Vagina (tissue), 2 donors: ENCODE measurements at regions not wholly inside any gene's neighbourhood (a gene's known extent, or its start where the extent isn't known, plus 50 kb on each side); places are given as distances from the start of the nearest gene placed in this dataset.

Experiments
- DNase-seq, 2 donors: peaks; one replicate each; pipeline ENCODE4 v3.0.0-alpha.2; 2017; ENCODE audit errors: extremely low spot score in 2 of 2
- H3K27ac ChIP-seq: fragments of 200-600 bp; sonication (generic); one replicate; pipeline ENCODE4 v1.5.1; 2019
- H3K27me3 ChIP-seq: fragments of 200-600 bp; sonication (generic); one replicate; pipeline ENCODE4 v1.5.1; 2019
- H3K36me3 ChIP-seq, 2 donors: fragments of 200-600 bp; sonication (generic); one replicate each; pipeline ENCODE4 v1.5.1; 2017 to 2019
- H3K4me1 ChIP-seq: fragments of 200-600 bp; sonication (generic); one replicate; pipeline ENCODE4 v1.5.1; 2019
- H3K4me3 ChIP-seq, 2 donors: fragments of 200-600 bp; sonication (generic); 1 replicate in 1 of 2; 2 replicates in 1 of 2; pipeline ENCODE4 v1.5.1; 2016 to 2019
- H3K9me3 ChIP-seq: fragments of 200-600 bp; sonication (generic); one replicate; pipeline ENCODE4 v1.5.1; 2019
- CTCF ChIP-seq, 3 experiments: fragments of 450-650 bp in 2 of 3; fragments of 200-600 bp in 1 of 3; sonication (generic) in 1 of 3; IDR thresholded peaks; one replicate each; pipeline ENCODE4 v1.5.1; 2017 to 2019; ENCODE audit warnings: antibody characterized with exemption in 3 of 3, mild to moderate bottlenecking in 2 of 3, moderate library complexity in 2 of 3
- POLR2A ChIP-seq, 2 donors: fragments of 450-650 bp; IDR thresholded peaks; one replicate each; pipeline ENCODE4 v1.6.1; 2017; ENCODE audit warnings: antibody characterized with exemption in 2 of 2, mild to moderate bottlenecking in 2 of 2, moderate library complexity in 2 of 2
- POLR2AphosphoS5 ChIP-seq, 2 donors: sonication (generic); formaldehyde crosslinking; IDR thresholded peaks; one replicate each; pipeline ENCODE4 v1.9.0; 2017; ENCODE audit warnings: antibody characterized with exemption in 2 of 2, mild to moderate bottlenecking in 2 of 2, low read depth in 1 of 2; ENCODE audit not compliant: insufficient read depth in 1 of 2
- intact Hi-C: fragments of 100-400 bp; cut with DNase I; formaldehyde crosslinking; loops from one replicate; pipeline ENCODE4 v1.15.1; 2023

GRCh38 chr10:4234661-4235060 lies 449.7 kb upstream of the KLF6 start:
- intact Hi-C loops = no loop called here
- Histone ChIP-seq H3K27me3 (no peaks in the 10 kb centered on the region), H3K9me3 (no peaks in the 10 kb centered on the region), H3K4me1 (no peaks in the 10 kb centered on the region), H3K36me3 (no peaks in the 10 kb centered on the region), H3K4me3 (no peak overlapping the region), H3K27ac (no peak overlapping the region)
- TF ChIP-seq POLR2AphosphoS5 (IDR thresholded peaks at IDR 0.05; ENCODE audit: insufficient read depth in 1 of 2, low read depth in 1 of 2) = no peak
- TF ChIP-seq POLR2A (IDR thresholded peaks at IDR 0.05) = no peak
- TF ChIP-seq CTCF (IDR thresholded peaks at IDR 0.05) = no peak
- DNase-seq = no peak

GRCh38 chr10:4231439-4231838 lies 446.4 kb upstream of the KLF6 start:
- H3K27me3 ChIP-seq = no peaks in the 10 kb centered on the region
- TF ChIP-seq CTCF (IDR thresholded peaks at IDR 0.05) (no peak), POLR2AphosphoS5 (IDR thresholded peaks at IDR 0.05; ENCODE audit: insufficient read depth in 1 of 2, low read depth in 1 of 2) (no peak), POLR2A (IDR thresholded peaks at IDR 0.05) (no peak)
- DNase-seq = no peak
- intact Hi-C loops = no loop called here
- no peak overlapping the region for H3K4me3 ChIP-seq
- H3K27ac ChIP-seq = no peak overlapping the region
- no peaks in the 10 kb centered on the region for H3K9me3 ChIP-seq
- no peaks in the 10 kb centered on the region for H3K4me1 ChIP-seq
- no peaks in the 10 kb centered on the region for H3K36me3 ChIP-seq

- TF ChIP-seq CTCF (IDR thresholded peaks at IDR 0.05) (no peak), POLR2AphosphoS5 (IDR thresholded peaks at IDR 0.05; ENCODE audit: insufficient read depth in 1 of 2, low read depth in 1 of 2) (no peak), POLR2A (IDR thresholded peaks at IDR 0.05) (no peak)
- Histone ChIP-seq H3K4me1 (no peaks in the 10 kb centered on the region), H3K4me3 (no peak overlapping the region), H3K27me3 (no peaks in the 10 kb centered on the region), H3K27ac (no peak overlapping the region), H3K9me3 (no peaks in the 10 kb centered on the region), H3K36me3 (no peaks in the 10 kb centered on the region)
- intact Hi-C loops = no loop called here
- no peak for DNase-seq
Observed at GRCh38 chr10:4230036-4230435, 445.0 kb upstream of the KLF6 start.

- no peak for DNase-seq
- Histone ChIP-seq H3K36me3 (no peaks in the 10 kb centered on the region), H3K9me3 (no peaks in the 10 kb centered on the region), H3K27ac (no peak overlapping the region), H3K4me3 (no peak overlapping the region), H3K27me3 (no peaks in the 10 kb centered on the region), H3K4me1 (no peaks in the 10 kb centered on the region)
- TF ChIP-seq POLR2A (IDR thresholded peaks at IDR 0.05) (no peak), POLR2AphosphoS5 (IDR thresholded peaks at IDR 0.05; ENCODE audit: insufficient read depth in 1 of 2, low read depth in 1 of 2) (no peak), CTCF (IDR thresholded peaks at IDR 0.05) (no peak)
- intact Hi-C loops = no loop called here
Observed at GRCh38 chr10:4229106-4229505, 444.1 kb upstream of the KLF6 start.

DNA sequence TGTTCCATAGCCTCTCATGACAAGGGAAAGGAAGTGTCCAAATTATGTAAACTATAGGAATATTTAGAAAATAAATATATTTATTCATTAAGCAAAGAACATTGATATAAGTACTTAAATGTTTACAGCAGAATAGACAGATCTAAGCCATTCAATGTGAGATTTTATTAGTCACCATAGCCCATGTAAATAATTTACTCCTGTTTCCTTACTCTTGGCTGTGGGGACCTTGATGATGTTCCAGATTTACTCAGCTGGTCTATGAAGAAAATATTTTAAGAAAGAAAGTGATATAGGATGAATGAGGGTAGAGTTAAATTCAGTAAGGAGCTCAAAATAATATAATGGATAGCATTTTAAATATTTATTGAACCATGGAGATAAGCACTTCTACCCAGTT lies 442.6 kb upstream of the KLF6 start:
- Histone ChIP-seq H3K27me3 (no peaks in the 10 kb centered on the region), H3K27ac (no peak overlapping the region), H3K4me3 (no peak overlapping the region), H3K9me3 (no peaks in the 10 kb centered on the region), H3K4me1 (no peaks in the 10 kb centered on the region), H3K36me3 (no peaks in the 10 kb centered on the region)
- DNase-seq = no peak
- no peak for TF ChIP-seq POLR2AphosphoS5 (IDR thresholded peaks at IDR 0.05; ENCODE audit: insufficient read depth in 1 of 2, low read depth in 1 of 2)
- no peak for TF ChIP-seq CTCF (IDR thresholded peaks at IDR 0.05)
- no peak for TF ChIP-seq POLR2A (IDR thresholded peaks at IDR 0.05)
- intact Hi-C loops = no loop called here
